ENCODE measurements at regions not wholly inside any gene's neighbourhood (a gene's known extent, or its start where the extent isn't known, plus 50 kb on each side); places are given as distances from the start of the nearest gene placed in this dataset.

GRCh38 chr1:230537456-230537855, 104.8 kb upstream of the COG2 start:
- no peak overlapping the region; a peak in 1 of 4 replicates for H3K27ac ChIP-seq (ENCODE audit: low read depth in 2 of 2, low read length in 1 of 2)
- H2AFZ ChIP-seq (ENCODE audit: low read depth) = no peak overlapping the region
- no peaks in the 10 kb centered on the region for H3K27me3 ChIP-seq (ENCODE audit: insufficient read depth)
- no peaks in the 10 kb centered on the region for H3K9me2 ChIP-seq
- H3F3A ChIP-seq (replicated peaks; ENCODE audit: insufficient read depth) = no peaks in the 10 kb centered on the region
- no peak overlapping the region for H3K4me3 ChIP-seq (ENCODE audit: low read depth in 2 of 2, low read length in 1 of 2)
- no peaks in the 10 kb centered on the region for H3K36me3 ChIP-seq (replicated peaks in 1 of 2; ENCODE audit: control insufficient read depth in 1 of 2, insufficient read depth in 2 of 2, low read length in 1 of 2)
- no peak overlapping the region for H3K9ac ChIP-seq
- no peak for DNase-seq
- H3K79me2 ChIP-seq (ENCODE audit: insufficient read depth) = no peaks in the 10 kb centered on the region
- H4K20me1 ChIP-seq (ENCODE audit: insufficient read depth) = no peaks in the 10 kb centered on the region
- CTCF ChIA-PET = interaction anchor here (0.6 kb wide), 1 partner anchor 32 kb away, joined by 4 read pairs; no protein-coding TSS in a partner anchor
- peaks cover 0 to 3% of the 10 kb centered on the region in 2 experiments; a peak in 1 of 4 replicates for H3K4me1 ChIP-seq (ENCODE audit: control insufficient read depth in 1 of 2, insufficient read depth in 2 of 2, low read depth in 1 of 2, low read length in 1 of 2)
- TF ChIP-seq RAD21 (IDR thresholded peaks at IDR 0.05; ENCODE audit: low read length) (no peak), USF2 (IDR thresholded peaks at IDR 0.05; ENCODE audit: borderline replicate concordance, low read depth, low read length) (no peak), NRF1 (IDR thresholded peaks at IDR 0.05; ENCODE audit: low read depth, low read length) (no peak), MEF2A (IDR thresholded peaks at IDR 0.05; ENCODE audit: borderline replicate concordance, low read depth) (no peak), FOXJ3 (CRISPR knock-in tag; IDR thresholded peaks at IDR 0.05) (no peak), EZH2phosphoT487 (IDR thresholded peaks at IDR 0.05; ENCODE audit: borderline replicate concordance, low read depth) (no peak), IRF3 (IDR thresholded peaks at IDR 0.05; ENCODE audit: low read depth, low read length) (no peak)
- 38% methylated on average over 9 of the region's 9 CpGs for WGBS (ENCODE audit: low lambda C conversion rate)
- POLR2A ChIA-PET = no interaction called here
- H3K9me3 ChIP-seq = peaks cover 3% of the 10 kb centered on the region; the same call in 1 of the 2 replicates
- H3K4me2 ChIP-seq = no peak overlapping the region

GRCh38 chr1:230536641-230537155, 105.6 kb upstream of the COG2 start:
- TF ChIP-seq CTCF (IDR thresholded peaks at IDR 0.05) = no peak
- no peak for TF ChIP-seq PBX3 (IDR thresholded peaks at IDR 0.05)
- TF ChIP-seq USF2 (IDR thresholded peaks at IDR 0.05; ENCODE audit: borderline replicate concordance, low read depth, low read length) = no peak
- no peak for TF ChIP-seq FOXM1 (IDR thresholded peaks at IDR 0.05; ENCODE audit: low read depth)
- no peak for TF ChIP-seq NRF1 (IDR thresholded peaks at IDR 0.05; ENCODE audit: low read depth, low read length)
- no peak for TF ChIP-seq TCF12 (IDR thresholded peaks at IDR 0.05)
- no peak for TF ChIP-seq TEAD4 (IDR thresholded peaks at IDR 0.05; ENCODE audit: borderline replicate concordance, insufficient read depth)
- no peak for TF ChIP-seq ELF1 (IDR thresholded peaks at IDR 0.05)
- TF ChIP-seq SMC3 (IDR thresholded peaks at IDR 0.05; ENCODE audit: low read depth, low read length) = no peak
- TF ChIP-seq EP300 (IDR thresholded peaks at IDR 0.05; ENCODE audit: borderline replicate concordance in 1 of 2, low read depth in 1 of 2, low read length in 1 of 2) = no peak
- TF ChIP-seq EZH2phosphoT487 (IDR thresholded peaks at IDR 0.05; ENCODE audit: borderline replicate concordance, low read depth) = no peak
- no peak for TF ChIP-seq USF1 (IDR thresholded peaks at IDR 0.05; ENCODE audit: borderline replicate concordance, low read depth)
- no peak for TF ChIP-seq GATA2 (CRISPR knock-in tag; IDR thresholded peaks at IDR 0.05)
- TF ChIP-seq FOSL2 (IDR thresholded peaks at IDR 0.05; ENCODE audit: borderline replicate concordance, low read depth) = no peak
- no peaks in the 10 kb centered on the region for H4K20me1 ChIP-seq (ENCODE audit: insufficient read depth)
- 20% methylated on average over 1 of the region's 1 CpG for WGBS (ENCODE audit: low lambda C conversion rate)
- no peaks in the 10 kb centered on the region for H3K27me3 ChIP-seq (ENCODE audit: insufficient read depth)
- DNase-seq = no peak
- ChIA-PET POLR2A (no interaction called here), CTCF (no interaction called here)
- H3F3A ChIP-seq (replicated peaks; ENCODE audit: insufficient read depth) = no peaks in the 10 kb centered on the region
- H3K79me2 ChIP-seq (ENCODE audit: insufficient read depth) = no peaks in the 10 kb centered on the region
- no peak overlapping the region; a peak in 1 of 4 replicates for H3K27ac ChIP-seq (ENCODE audit: low read depth in 2 of 2, low read length in 1 of 2)
- no peaks in the 10 kb centered on the region for H3K36me3 ChIP-seq (replicated peaks in 1 of 2; ENCODE audit: control insufficient read depth in 1 of 2, insufficient read depth in 2 of 2, low read length in 1 of 2)
- no peaks in the 10 kb centered on the region for H3K9me2 ChIP-seq
- H3K4me2 ChIP-seq = no peak overlapping the region
- H3K9ac ChIP-seq = no peak overlapping the region
- peaks cover 3% of the 10 kb centered on the region; the same call in 1 of the 2 replicates for H3K9me3 ChIP-seq
- no peak overlapping the region for H3K4me3 ChIP-seq (ENCODE audit: low read depth in 2 of 2, low read length in 1 of 2)
- H3K4me1 ChIP-seq (ENCODE audit: control insufficient read depth in 1 of 2, insufficient read depth in 2 of 2, low read depth in 1 of 2, low read length in 1 of 2) = peaks cover 0 to 3% of the 10 kb centered on the region in 2 experiments; a peak in 1 of 4 replicates
- no peak overlapping the region for H2AFZ ChIP-seq (ENCODE audit: low read depth)
